ENCODE measurements at regions not wholly inside any gene's neighbourhood (a gene's known extent, or its start where the extent isn't known, plus 50 kb on each side); places are given as distances from the start of the nearest gene placed in this dataset.
"Not testable (repeated sequence)": the region's sequence is repeated elsewhere in the genome, so short reads cannot be mapped to it uniquely, and the experiment has no call there.

- no peak for DNase-seq (ENCODE audit: low read depth)
Observed at GRCh38 chr16:9647981-9648701, 534.1 kb downstream of the GRIN2A start.

GRCh38 chr16:9650284-9650683 is 531.9 kb downstream of the GRIN2A start:
- DNase-seq (ENCODE audit: low read depth) = no peak

GRCh38 chr16:9655051-9655450 is 527.2 kb downstream of the GRIN2A start:
- no peak for DNase-seq (ENCODE audit: low read depth)

GRCh38 chr16:9657641-9658040 is 524.6 kb downstream of the GRIN2A start:
- DNase-seq (ENCODE audit: low read depth) = no peak

GRCh38 chr16:9658164-9658563 is 524.1 kb downstream of the GRIN2A start:
- DNase-seq (ENCODE audit: low read depth) = no peak

GRCh38 chr16:9658586-9658985 is 523.6 kb downstream of the GRIN2A start:
- no peak for DNase-seq (ENCODE audit: low read depth)

GRCh38 chr16:9660898-9661297 is 521.3 kb downstream of the GRIN2A start:
- DNase-seq (ENCODE audit: low read depth) = no peak

GRCh38 chr16:9661336-9662017 is 520.8 kb downstream of the GRIN2A start:
- no peak for DNase-seq (ENCODE audit: low read depth)

- no peak for DNase-seq (ENCODE audit: low read depth)
Observed at GRCh38 chr16:9663588-9663987, 518.6 kb downstream of the GRIN2A start.

- DNase-seq (ENCODE audit: low read depth) = no peak
Observed at GRCh38 chr16:9665851-9666271, 516.4 kb downstream of the GRIN2A start.

- DNase-seq (ENCODE audit: low read depth) = no peak
Observed at GRCh38 chr16:9666834-9667480, 515.3 kb downstream of the GRIN2A start.

- DNase-seq (ENCODE audit: low read depth) = no peak
Observed at GRCh38 chr16:9670033-9670432, 512.2 kb downstream of the GRIN2A start.

GRCh38 chr16:9670616-9671015 is 511.6 kb downstream of the GRIN2A start:
- DNase-seq (ENCODE audit: low read depth) = not testable (repeated sequence)

GRCh38 chr16:9676560-9677300 is 505.5 kb downstream of the GRIN2A start:
- DNase-seq (ENCODE audit: low read depth) = not testable (repeated sequence)

- DNase-seq (ENCODE audit: low read depth) = no peak
Observed at GRCh38 chr16:9677301-9677653, 505.0 kb downstream of the GRIN2A start.

GRCh38 chr16:9679213-9679767 is 502.9 kb downstream of the GRIN2A start:
- no peak for DNase-seq (ENCODE audit: low read depth)

- DNase-seq (ENCODE audit: low read depth) = no peak
Observed at GRCh38 chr16:9680019-9680655, 502.1 kb downstream of the GRIN2A start.

- no peak for DNase-seq (ENCODE audit: low read depth)
Observed at GRCh38 chr16:9680968-9681367, 501.3 kb downstream of the GRIN2A start.

GRCh38 chr16:9681508-9681907 is 500.7 kb downstream of the GRIN2A start:
- no peak for DNase-seq (ENCODE audit: low read depth)

GRCh38 chr16:9682320-9682719 is 499.9 kb downstream of the GRIN2A start:
- no peak for DNase-seq (ENCODE audit: low read depth)

GRCh38 chr16:9683677-9684076 is 498.6 kb downstream of the GRIN2A start:
- DNase-seq (ENCODE audit: low read depth) = no peak

Data from CMK (cell line).